ENCODE measurements at regions not wholly inside any gene's neighbourhood (a gene's known extent, or its start where the extent isn't known, plus 50 kb on each side); places are given as distances from the start of the nearest gene placed in this dataset.

- ATAC-seq (no peak), DNase-seq (no peak)
- intact Hi-C loops (cut with DNase I): loop anchor here in 1 of 2 donors (10.0 kb wide), 1 partner anchor 208 kb away; no protein-coding TSS in a partner anchor
These were observed 112.6 kb downstream of the ENGASE start for GRCh38 chr17:79187186-79187585.

- intact Hi-C loops (cut with DNase I): loop anchor here in 1 of 2 donors (10.0 kb wide), 1 partner anchor 208 kb away; no protein-coding TSS in a partner anchor
- no peak for DNase-seq
- no peak for ATAC-seq
These were observed 111.8 kb downstream of the ENGASE start for GRCh38 chr17:79186406-79186805.

- ATAC-seq: no peak
- DNase-seq: no peak
- intact Hi-C loops (cut with DNase I): loop anchor here in 1 of 2 donors (10.0 kb wide), 1 partner anchor 209 kb away; no protein-coding TSS in a partner anchor
These were observed 111.0 kb downstream of the ENGASE start for GRCh38 chr17:79185671-79186070.

DNA sequence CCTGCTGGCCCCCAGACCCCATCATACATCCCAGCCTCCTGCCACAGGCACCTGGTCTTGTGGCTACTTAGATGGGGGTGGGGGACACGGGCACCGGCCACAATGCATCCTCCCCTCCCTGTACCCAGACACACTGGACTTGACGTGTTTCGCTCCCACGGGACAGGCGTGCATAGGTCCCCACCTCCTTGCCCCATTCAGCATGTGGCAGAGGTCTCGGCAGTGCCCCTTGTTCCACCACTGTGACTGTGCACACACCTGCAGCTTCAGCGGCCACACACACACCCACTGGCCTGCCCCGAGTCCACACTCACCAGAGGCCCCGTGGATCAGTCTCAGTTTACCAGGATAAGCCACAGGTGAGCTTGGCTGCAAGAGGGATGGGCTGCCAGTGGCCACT lies 109.6 kb downstream of the ENGASE start:
- ATAC-seq (no peak), DNase-seq (no peak)
- intact Hi-C loops (cut with DNase I): loop anchor here in 1 of 2 donors (10.0 kb wide), 1 partner anchor 211 kb away; no protein-coding TSS in a partner anchor

- intact Hi-C loops (cut with DNase I): loop anchor here in 1 of 2 donors (10.0 kb wide), 1 partner anchor 211 kb away; no protein-coding TSS in a partner anchor
- ATAC-seq: no peak
- DNase-seq: no peak
These were observed 108.9 kb downstream of the ENGASE start for GRCh38 chr17:79183293-79184158.

DNA sequence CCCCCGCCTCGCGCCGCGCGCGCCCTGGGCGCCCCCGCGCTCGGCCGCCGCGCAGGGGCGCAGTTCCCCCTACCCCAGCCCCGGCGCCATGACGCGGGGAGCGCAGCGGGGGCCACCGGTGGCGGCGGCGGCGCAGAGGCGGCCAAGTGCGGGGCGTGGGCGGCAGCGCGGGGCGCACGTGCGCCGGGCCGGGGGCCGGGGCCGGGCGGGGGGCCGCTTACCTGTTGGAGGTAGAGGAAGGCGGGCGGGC lies 108.3 kb downstream of the ENGASE start:
- intact Hi-C loops (cut with DNase I): loop anchor here in 1 of 2 donors (10.0 kb wide), 1 partner anchor 212 kb away; no protein-coding TSS in a partner anchor
- ATAC-seq: no peak
- DNase-seq: no peak

GRCh38 chr17:79182176-79183042 lies 107.8 kb downstream of the ENGASE start:
- no peak for DNase-seq
- ATAC-seq: no peak
- intact Hi-C loops (cut with DNase I): loop anchor here in 1 of 2 donors (10.0 kb wide), 1 partner anchor 212 kb away; no protein-coding TSS in a partner anchor

GRCh38 chr17:79180358-79181005 lies 105.9 kb downstream of the ENGASE start:
- DNase-seq (no peak), ATAC-seq (no peak)
- intact Hi-C loops (cut with DNase I): loop anchor here in 1 of 2 donors (10.0 kb wide), 1 partner anchor 214 kb away; no protein-coding TSS in a partner anchor

GRCh38 chr17:79179334-79179733 lies 104.7 kb downstream of the ENGASE start:
- no peak for ATAC-seq
- intact Hi-C loops (cut with DNase I): loop anchor here in 1 of 2 donors (10.0 kb wide), 1 partner anchor 55 kb away; no protein-coding TSS in a partner anchor
- DNase-seq: no peak

- DNase-seq (no peak), ATAC-seq (no peak)
- intact Hi-C loops (cut with DNase I): loop anchor here in 1 of 2 donors (10.0 kb wide), 1 partner anchor 57 kb away; no protein-coding TSS in a partner anchor
These were observed 103.3 kb downstream of the ENGASE start for GRCh38 chr17:79177877-79178276.

- DNase-seq: no peak
- intact Hi-C loops (cut with DNase I): loop anchor here in 1 of 2 donors (10.0 kb wide), 1 partner anchor 58 kb away; no protein-coding TSS in a partner anchor
- ATAC-seq: no peak
These were observed 102.4 kb downstream of the ENGASE start for GRCh38 chr17:79176792-79177601.

- intact Hi-C loops (cut with DNase I): loop anchor here in 1 of 2 donors (10.0 kb wide), 1 partner anchor 60 kb away; no protein-coding TSS in a partner anchor
- ATAC-seq (no peak), DNase-seq (no peak)
These were observed 100.6 kb downstream of the ENGASE start for GRCh38 chr17:79174905-79175856.

DNA sequence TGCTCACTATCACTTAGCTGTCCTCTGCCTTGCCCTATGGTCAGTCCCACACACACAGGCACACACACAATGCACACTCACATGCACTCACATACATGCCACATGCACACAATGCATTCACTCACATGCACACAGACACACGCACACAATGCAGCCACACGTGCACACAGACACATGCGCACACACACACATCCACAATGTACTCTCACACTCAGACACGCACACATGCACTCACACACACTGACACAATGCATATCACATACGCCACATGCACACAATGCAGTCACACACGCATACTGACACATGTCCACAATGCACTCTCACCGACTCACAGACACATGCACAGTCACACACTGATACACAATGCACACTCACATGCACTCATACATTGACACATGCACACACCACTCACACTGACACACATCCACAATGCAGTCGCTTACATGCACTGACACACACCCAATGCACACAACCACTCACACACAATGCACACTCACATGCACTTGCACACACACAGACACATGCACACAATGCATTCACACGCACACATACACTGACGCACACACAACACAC lies 99.7 kb downstream of the ENGASE start:
- intact Hi-C loops (cut with DNase I): loop anchor here in 1 of 2 donors (10.0 kb wide), 1 partner anchor 61 kb away; no protein-coding TSS in a partner anchor
- DNase-seq (no peak), ATAC-seq (no peak)

DNA sequence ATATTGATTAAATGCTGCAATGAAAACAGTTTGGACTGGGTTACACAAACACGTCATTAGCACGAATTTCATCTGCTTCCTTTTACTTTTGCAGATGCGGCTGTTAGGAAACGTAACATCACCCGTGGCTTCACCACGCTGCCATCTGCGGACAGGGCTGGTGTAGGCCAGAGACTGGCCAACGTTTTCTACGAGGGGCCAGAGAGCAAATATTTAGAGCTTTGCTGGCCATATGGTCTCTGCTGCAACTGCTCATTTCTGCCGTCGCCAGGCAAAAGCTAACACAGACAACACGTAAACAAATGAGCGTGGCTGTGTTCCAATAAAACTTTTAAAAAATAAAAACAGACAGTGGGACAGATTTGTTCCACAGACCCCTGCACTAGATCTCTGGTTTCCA lies 96.6 kb downstream of the ENGASE start:
- DNase-seq (no peak), ATAC-seq (no peak)
- intact Hi-C loops (cut with DNase I): loop anchor here in 1 of 2 donors (10.0 kb wide), 1 partner anchor 64 kb away; no protein-coding TSS in a partner anchor

- intact Hi-C loops (cut with DNase I): loop anchor here in 1 of 2 donors (10.0 kb wide), 1 partner anchor 65 kb away; no protein-coding TSS in a partner anchor
- ATAC-seq (no peak), DNase-seq (no peak)
These were observed 95.2 kb downstream of the ENGASE start for GRCh38 chr17:79169861-79170260.

- no peak for DNase-seq
- ATAC-seq: no peak
- intact Hi-C loops (cut with DNase I): no loop called here
These were observed 94.7 kb downstream of the ENGASE start for GRCh38 chr17:79169366-79169765.

All from left cardiac atrium (tissue), 4 donors.